NCI-H345 treated with DMSO at 0.1 percent for 48 hours (cell line): ENCODE measurements at regions not wholly inside any gene's neighbourhood (a gene's known extent, or its start where the extent isn't known, plus 50 kb on each side); places are given as distances from the start of the nearest gene placed in this dataset.
"Not testable (repeated sequence)": the region's sequence is repeated elsewhere in the genome, so short reads cannot be mapped to it uniquely, and the experiment has no call there.

ENCODE experiments used
- DNase-seq: peaks from one replicate; lab custom pipeline; 2025; ENCODE audit not compliant: unreplicated experiment; lab: John Stamatoyannopoulos, UW

DNA sequence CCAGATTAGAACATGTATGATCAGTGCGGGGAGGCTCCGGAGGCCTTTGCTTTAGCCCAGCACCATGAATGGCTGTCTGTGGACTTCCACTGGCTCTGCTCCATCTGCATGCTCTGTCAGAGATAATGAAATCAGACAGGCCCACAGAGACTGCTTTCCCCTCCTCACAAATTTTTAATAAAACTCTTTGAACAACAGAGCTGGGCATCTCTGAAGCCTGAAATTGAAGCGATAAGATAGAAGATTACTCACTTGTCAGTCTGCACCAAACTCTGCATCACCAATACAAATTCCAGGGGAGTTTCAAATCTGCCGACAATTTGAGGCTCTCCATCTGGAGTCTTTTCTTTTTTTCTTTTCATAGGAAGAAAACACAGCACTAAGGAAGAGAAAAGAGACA is 110.0 kb downstream of the DYRK2 start:
- no peak for DNase-seq

- DNase-seq = no peak
Measured at GRCh38 chr12:67759829-67760228, 111.3 kb downstream of the DYRK2 start.

DNA sequence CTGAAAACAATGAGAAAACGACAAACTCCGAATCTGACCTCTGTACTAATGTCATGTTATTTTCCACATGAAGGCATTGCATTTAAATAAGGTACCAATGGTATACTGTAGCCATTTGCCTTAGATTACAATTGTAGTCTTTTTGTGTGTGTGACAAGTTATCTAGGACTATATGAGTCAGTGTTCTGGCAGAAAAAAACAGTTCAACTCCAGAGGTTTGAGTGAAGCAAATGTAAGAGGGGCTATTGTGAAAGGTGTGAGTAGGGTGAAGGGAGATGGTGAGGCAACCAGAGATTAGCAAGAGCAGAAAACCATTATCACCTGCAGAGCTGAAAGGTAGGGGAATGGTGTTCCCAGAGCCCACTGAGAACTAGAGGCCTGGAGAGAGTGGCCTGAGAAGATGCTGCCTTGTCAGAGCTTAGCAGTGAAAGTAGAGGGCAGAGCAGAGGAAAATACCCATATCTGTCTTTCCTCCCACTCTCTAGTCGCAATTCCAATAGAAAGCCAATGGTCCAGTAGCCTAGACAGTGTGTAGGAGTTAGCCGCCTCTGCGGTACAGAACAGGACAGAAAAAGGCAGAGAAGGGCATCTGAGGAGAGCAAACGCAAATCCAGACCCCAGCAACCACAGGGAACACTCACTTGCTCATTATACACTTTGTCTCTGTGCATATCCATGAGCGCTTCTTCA is 112.2 kb downstream of the DYRK2 start:
- DNase-seq = no peak

GRCh38 chr12:67761566-67761965 is 113.0 kb downstream of the DYRK2 start:
- DNase-seq = no peak

DNA sequence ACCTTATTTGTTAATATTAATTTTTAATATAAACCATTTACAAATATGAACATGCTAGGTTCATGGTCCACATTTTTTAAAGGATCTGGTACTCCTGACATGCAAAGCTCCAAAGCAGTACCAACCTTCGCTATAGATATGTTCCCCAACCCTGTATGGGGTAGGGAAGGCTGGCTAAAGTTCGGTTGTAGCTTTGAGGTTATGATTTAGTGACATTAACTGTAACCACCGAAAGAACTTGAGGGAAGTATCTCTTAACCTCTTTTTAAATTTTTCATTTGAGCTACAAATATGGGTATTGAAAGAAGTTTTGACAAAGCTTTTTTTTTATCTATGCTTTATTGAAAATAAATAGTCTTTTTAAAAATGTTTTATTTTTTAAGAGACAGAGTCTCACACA is 115.5 kb downstream of the DYRK2 start:
- DNase-seq = no peak

DNA sequence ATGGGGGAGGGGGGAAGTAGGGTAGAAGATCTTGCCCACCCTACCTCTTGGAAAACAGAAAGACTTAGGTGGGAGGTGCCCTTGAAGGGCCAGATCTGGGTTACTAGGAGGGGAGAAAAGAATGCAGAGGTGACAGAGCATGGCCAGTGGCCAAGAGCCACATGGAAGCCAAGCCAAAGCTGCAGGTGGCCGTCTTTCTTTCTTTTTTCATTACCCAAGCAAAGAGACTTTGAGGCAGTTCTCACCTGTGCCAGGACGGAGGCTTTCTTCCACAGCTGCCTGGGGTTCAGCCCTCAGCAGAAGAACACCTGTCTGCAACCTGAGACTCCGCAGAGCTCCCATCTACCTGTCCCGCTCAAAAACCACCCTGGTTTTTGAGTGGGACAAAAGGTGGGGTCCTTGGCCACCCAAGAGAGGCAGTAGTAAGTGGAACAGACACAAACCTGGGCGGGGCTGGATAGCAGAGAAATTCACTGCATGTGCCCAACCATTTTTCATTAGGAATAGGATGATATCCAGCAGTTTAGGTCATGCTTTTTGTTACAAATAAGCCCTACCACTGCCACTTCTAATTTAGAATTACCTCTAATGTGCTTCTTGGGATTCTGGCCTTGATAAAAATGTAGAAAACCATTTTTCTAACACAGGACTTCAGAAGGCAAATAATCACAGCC is 116.5 kb downstream of the DYRK2 start:
- DNase-seq = no peak

GRCh38 chr12:67765776-67766766 is 117.5 kb downstream of the DYRK2 start:
- DNase-seq = no peak

- no peak for DNase-seq
Measured at GRCh38 chr12:67772267-67773169, 124.0 kb downstream of the DYRK2 start.

GRCh38 chr12:67773896-67774295 is 125.4 kb downstream of the DYRK2 start:
- no peak for DNase-seq

DNA sequence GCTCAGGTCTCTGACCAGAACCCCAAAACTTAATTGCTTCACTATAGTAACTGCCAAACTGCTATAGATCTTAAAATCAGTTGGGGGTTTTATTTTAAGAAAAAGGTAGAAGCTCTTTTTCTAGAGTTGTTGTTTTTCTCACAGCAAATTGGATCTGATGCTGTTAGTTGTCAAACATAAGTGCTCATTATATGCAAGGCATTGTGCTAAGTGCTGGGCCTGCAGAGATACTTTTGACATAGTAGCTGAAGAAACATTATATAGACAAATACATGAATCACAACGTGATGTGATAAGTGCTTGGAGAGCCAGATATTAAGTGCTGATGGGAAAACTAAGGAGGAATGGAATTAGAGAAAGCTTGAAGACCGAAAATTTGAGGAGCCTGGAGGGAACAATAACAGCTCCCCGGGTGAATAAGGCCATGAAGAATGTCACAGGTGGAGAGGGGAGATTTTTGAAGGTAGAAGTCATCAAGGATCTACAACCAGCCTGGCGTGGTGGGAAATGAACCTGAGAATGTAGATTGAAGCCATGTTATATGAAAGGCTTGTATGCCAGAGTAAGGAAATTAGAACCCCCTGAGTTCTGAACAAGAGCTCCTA is 126.5 kb downstream of the DYRK2 start:
- DNase-seq = no peak

DNA sequence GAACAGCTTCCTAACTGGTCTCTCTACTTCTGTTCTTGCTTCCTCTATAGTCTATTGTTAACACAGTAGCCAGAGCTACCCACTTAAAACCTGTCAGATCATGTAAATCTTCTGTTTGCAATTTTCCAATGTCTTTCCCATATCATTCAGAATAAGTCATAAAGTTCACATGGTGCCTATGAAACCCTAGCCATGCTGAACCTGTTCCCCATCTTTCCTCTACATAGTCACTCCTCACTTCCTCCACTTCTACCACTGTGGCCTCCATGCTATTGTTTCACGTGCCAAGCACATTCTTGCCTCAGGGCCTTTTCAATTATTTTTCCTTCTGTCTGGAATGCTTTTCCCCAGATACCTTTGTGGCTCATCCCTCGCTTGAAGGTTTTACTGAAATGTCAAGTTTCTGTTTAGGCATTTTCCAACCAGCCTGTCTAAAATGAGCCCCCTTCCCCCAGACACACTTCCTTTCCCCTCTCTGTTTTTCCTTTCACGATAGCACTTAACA is 132.1 kb downstream of the DYRK2 start:
- no peak for DNase-seq

GRCh38 chr12:67782573-67782972 is 134.0 kb downstream of the DYRK2 start:
- DNase-seq = no peak

- DNase-seq = no peak
Measured at GRCh38 chr12:67783393-67783792, 134.8 kb downstream of the DYRK2 start.

DNA sequence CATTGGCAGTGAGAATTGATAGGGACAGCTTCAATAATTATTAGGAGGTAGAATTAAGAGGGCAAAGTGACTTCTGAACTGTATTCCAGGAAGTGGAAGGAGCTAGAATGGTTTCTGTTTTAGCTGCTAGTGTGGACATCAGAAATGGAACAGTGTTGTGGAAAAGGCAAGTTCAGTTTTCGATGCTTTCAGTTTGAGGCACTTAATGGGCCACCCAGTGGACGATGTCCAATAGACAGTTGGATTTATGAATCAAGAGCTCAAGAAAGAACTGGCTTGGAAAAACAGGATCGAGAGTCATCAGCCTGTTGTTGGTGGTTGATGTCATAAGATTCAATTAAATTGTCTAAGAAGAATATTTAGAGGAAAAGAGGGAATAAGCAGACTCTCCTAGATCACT is 136.3 kb downstream of the DYRK2 start:
- DNase-seq = no peak

DNA sequence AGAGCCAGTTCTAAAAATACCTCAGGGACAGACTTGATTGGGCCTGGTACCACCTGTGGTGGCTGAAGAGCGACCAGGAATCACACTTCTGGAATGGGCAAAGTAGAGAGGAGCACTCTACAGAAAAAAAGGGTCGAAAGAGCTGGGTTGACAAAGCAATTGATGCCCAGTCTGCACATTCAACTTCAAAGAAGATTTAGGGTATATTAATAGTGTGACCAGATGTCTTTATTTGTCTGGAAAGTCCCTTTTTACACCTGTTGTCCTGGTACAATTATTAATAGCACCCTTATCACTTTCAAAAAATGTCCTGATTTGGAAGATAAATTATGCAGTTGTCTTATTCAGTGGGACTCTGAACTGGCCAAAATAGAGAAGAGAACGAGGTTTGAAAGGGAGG is 137.5 kb downstream of the DYRK2 start:
- DNase-seq = no peak

DNA sequence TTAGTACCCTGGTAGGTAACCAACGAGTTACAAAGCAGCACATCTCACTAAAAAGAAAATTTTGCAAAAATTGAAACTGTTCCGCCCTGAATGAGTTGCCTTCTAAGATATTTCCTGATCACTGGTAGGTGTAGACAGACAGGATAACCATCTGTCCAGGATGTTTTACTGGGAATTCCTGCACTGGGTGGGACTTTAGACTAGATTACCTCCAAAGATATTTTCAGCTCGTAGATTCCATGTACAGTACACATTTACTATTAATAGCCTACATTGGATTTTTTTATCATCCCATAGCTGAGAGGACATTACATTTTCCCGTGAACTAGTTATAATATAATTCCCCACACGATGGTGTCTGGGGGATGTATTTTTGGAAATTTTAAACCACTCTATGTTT is 139.6 kb downstream of the DYRK2 start:
- DNase-seq = no peak

GRCh38 chr12:67789266-67789665 is 140.7 kb downstream of the DYRK2 start:
- DNase-seq = no peak

GRCh38 chr12:67790660-67791059 is 142.1 kb downstream of the DYRK2 start:
- no peak for DNase-seq

GRCh38 chr12:67791362-67791761 is 142.8 kb downstream of the DYRK2 start:
- not testable (repeated sequence) for DNase-seq

DNA sequence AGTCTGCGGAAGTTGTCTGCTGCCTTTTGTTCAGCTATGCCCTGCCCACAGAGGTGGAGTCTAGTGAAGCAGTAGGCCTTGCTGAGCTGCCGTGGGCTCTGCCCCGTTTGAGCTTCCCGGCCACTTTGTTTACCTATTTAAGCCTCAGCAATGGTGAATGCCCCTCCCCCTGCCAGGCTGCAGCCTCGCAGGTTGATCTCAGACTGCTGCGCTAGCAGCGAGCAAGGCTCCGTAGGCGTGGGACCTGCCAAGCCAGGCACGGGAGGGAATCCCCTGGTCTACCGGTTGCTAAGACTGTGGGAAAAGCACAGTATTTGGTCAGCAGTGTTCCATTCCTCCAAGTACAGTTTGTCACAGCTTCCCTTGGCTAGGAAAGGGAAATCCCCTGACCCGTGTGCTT is 143.6 kb downstream of the DYRK2 start:
- no peak for DNase-seq
